Ishikawa (cell line): ENCODE measurements at regions not wholly inside any gene's neighbourhood (a gene's known extent, or its start where the extent isn't known, plus 50 kb on each side); places are given as distances from the start of the nearest gene placed in this dataset.

Experiments
- CEBPB ChIP-seq: IDR thresholded peaks from 2 replicates; pipeline ENCODE4 v1.6.1; 2012
- CREB1 ChIP-seq: IDR thresholded peaks from 2 replicates; pipeline ENCODE4 v1.6.1; 2012; ENCODE audit warnings: low read depth
- EGR1 ChIP-seq: IDR thresholded peaks from 2 replicates; pipeline ENCODE4 v1.6.1; 2012
- EP300 ChIP-seq: IDR thresholded peaks from 2 replicates; pipeline ENCODE4 v1.6.1; 2012; ENCODE audit warnings: borderline replicate concordance
- FOXM1 ChIP-seq: IDR thresholded peaks from 2 replicates; pipeline ENCODE4 v1.6.1; 2012; ENCODE audit warnings: low read depth, borderline replicate concordance
- MAX ChIP-seq: IDR thresholded peaks from 2 replicates; pipeline ENCODE4 v1.6.1; 2012
- NFIC ChIP-seq: IDR thresholded peaks from 2 replicates; pipeline ENCODE4 v1.6.1; 2012
- RAD21 ChIP-seq: IDR thresholded peaks from 2 replicates; pipeline ENCODE4 v1.6.1; 2012; ENCODE audit warnings: low read depth
- REST ChIP-seq: IDR thresholded peaks from 2 replicates; pipeline ENCODE4 v1.6.1; 2012; ENCODE audit warnings: low read depth, mild to moderate bottlenecking
- TAF1 ChIP-seq: IDR thresholded peaks from 2 replicates; pipeline ENCODE4 v1.6.1; 2012; ENCODE audit warnings: low read depth, mild to moderate bottlenecking
- TCF12 ChIP-seq: IDR thresholded peaks from 2 replicates; pipeline ENCODE4 v1.6.1; 2012; ENCODE audit warnings: low read depth
- TEAD4 ChIP-seq: IDR thresholded peaks from 2 replicates; pipeline ENCODE4 v1.6.1; 2012
- USF1 ChIP-seq: IDR thresholded peaks from 2 replicates; pipeline ENCODE4 v1.6.1; 2012
- YY1 ChIP-seq: IDR thresholded peaks from 2 replicates; pipeline ENCODE4 v1.6.1; 2012; ENCODE audit warnings: low read depth
- ZBTB7A ChIP-seq: IDR thresholded peaks from 2 replicates; pipeline ENCODE4 v1.6.1; 2012; ENCODE audit warnings: low read depth

- TF ChIP-seq YY1 (no peak), FOXM1 (no peak), NFIC (no peak), REST (no peak), ZBTB7A (no peak), CEBPB (no peak), CREB1 (no peak), EP300 (no peak), EGR1 (no peak), RAD21 (no peak), MAX (no peak), TCF12 (no peak), USF1 (no peak), TEAD4 (no peak), TAF1 (no peak)
Observed at GRCh38 chr5:9876451-9876850, 246.3 kb upstream of the TAS2R1 start.

GRCh38 chr5:9869616-9870288, 239.6 kb upstream of the TAS2R1 start:
- TF ChIP-seq FOXM1 = no peak
- no peak for TF ChIP-seq EP300
- TF ChIP-seq TAF1 = no peak

- no peak for TF ChIP-seq MAX
- no peak for TF ChIP-seq EP300
- no peak for TF ChIP-seq EGR1
- no peak for TF ChIP-seq NFIC
- no peak for TF ChIP-seq YY1
- no peak for TF ChIP-seq CREB1
- TF ChIP-seq CEBPB = no peak
- no peak for TF ChIP-seq ZBTB7A
- no peak for TF ChIP-seq TEAD4
- TF ChIP-seq TCF12 = no peak
- no peak for TF ChIP-seq TAF1
- no peak for TF ChIP-seq RAD21
- TF ChIP-seq REST = no peak
- TF ChIP-seq USF1 = no peak
- TF ChIP-seq FOXM1 = no peak
Observed at GRCh38 chr5:9865574-9865973, 235.4 kb upstream of the TAS2R1 start.

- TF ChIP-seq EP300 (no peak), TEAD4 (no peak), CEBPB (no peak), CREB1 (no peak), FOXM1 (no peak), USF1 (no peak), EGR1 (no peak), TCF12 (no peak), TAF1 (no peak), NFIC (no peak), RAD21 (no peak), YY1 (no peak), MAX (no peak), ZBTB7A (no peak), REST (no peak)
Observed at GRCh38 chr5:9864791-9865190, 234.6 kb upstream of the TAS2R1 start.
